Stimulated activated CD4-positive, alpha-beta T cell treated with anti-CD3 and anti-CD28 coated beads, TNF-alpha, amount 100 ng/mL, for 24 hours (primary cell): ENCODE measurements at regions not wholly inside any gene's neighbourhood (a gene's known extent, or its start where the extent isn't known, plus 50 kb on each side); places are given as distances from the start of the nearest gene placed in this dataset.

Experiments
- DNase-seq, 3 experiments: peaks; one replicate each; pipeline ENCODE4 v3.0.0-alpha.2; 2020; ENCODE audit warnings: low read depth in 3 of 3

- no peak for DNase-seq
These were observed 66.8 kb upstream of the SMC2 start for GRCh38 chr9:104027295-104027694.

- DNase-seq: peak in 1 of 3 experiments; percentile 2
These were observed 65.3 kb upstream of the SMC2 start for GRCh38 chr9:104028827-104029226.
